ENCODE measurements at regions not wholly inside any gene's neighbourhood (a gene's known extent, or its start where the extent isn't known, plus 50 kb on each side); places are given as distances from the start of the nearest gene placed in this dataset.

GRCh38 chr16:55943267-55943666 lies 68.1 kb upstream of the CES5A start:
- 71% methylated on average over 3 of the region's 4 CpGs for WGBS (ENCODE audit: insufficient coverage)
- no peak for DNase-seq (ENCODE audit: low read depth in 4 of 6, low spot score in 6 of 6)
- peaks cover 4% of the 10 kb centered on the region for H3K9me3 ChIP-seq (ENCODE audit: control insufficient read depth, insufficient read depth, low read length)
- H3K4me3 ChIP-seq (ENCODE audit: low read depth, low read length): no peak overlapping the region
- H3K4me1 ChIP-seq (ENCODE audit: control insufficient read depth, insufficient read depth, low read length): peaks cover 4% of the 10 kb centered on the region
- no peak overlapping the region for H3K27ac ChIP-seq (ENCODE audit: low read depth, low read length)
- H3K36me3 ChIP-seq (ENCODE audit: control insufficient read depth, insufficient read depth, low read length): no peaks in the 10 kb centered on the region
- H3K27me3 ChIP-seq (ENCODE audit: control insufficient read depth, insufficient read depth, low read length): peaks cover 2% of the 10 kb centered on the region

- no peak overlapping the region for H3K4me3 ChIP-seq (ENCODE audit: low read depth, low read length)
- no peak for DNase-seq (ENCODE audit: low read depth in 4 of 6, low spot score in 6 of 6)
- WGBS (ENCODE audit: insufficient coverage): no CpG with 5 or more reads among the region's 3 CpGs
- peaks cover 2% of the 10 kb centered on the region for H3K27me3 ChIP-seq (ENCODE audit: control insufficient read depth, insufficient read depth, low read length)
- H3K36me3 ChIP-seq (ENCODE audit: control insufficient read depth, insufficient read depth, low read length): no peaks in the 10 kb centered on the region
- H3K9me3 ChIP-seq (ENCODE audit: control insufficient read depth, insufficient read depth, low read length): peaks cover 4% of the 10 kb centered on the region
- no peak overlapping the region for H3K27ac ChIP-seq (ENCODE audit: low read depth, low read length)
- peaks cover 4% of the 10 kb centered on the region for H3K4me1 ChIP-seq (ENCODE audit: control insufficient read depth, insufficient read depth, low read length)
Measured at GRCh38 chr16:55942821-55943220, 67.6 kb upstream of the CES5A start.

DNA sequence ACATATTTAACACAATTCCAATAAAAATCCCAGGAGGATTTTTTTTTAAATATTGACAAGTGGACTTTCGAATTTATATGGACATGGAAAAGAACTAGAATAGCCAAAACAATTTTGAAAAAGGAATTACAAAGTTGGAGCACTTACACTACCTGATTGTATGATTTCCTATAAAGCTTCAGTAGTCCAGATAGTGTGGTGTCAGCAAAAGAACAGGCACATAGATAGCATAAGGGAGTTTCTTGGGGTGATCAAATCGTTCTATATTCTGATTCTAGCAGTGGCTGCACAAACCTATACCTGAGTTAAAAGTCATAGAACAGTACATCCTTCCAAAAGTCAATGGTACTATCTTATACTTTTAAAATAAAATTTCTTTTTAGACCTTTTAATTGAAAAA lies 66.4 kb upstream of the CES5A start:
- no peaks in the 10 kb centered on the region for H3K27me3 ChIP-seq (ENCODE audit: control insufficient read depth, insufficient read depth, low read length)

DNA sequence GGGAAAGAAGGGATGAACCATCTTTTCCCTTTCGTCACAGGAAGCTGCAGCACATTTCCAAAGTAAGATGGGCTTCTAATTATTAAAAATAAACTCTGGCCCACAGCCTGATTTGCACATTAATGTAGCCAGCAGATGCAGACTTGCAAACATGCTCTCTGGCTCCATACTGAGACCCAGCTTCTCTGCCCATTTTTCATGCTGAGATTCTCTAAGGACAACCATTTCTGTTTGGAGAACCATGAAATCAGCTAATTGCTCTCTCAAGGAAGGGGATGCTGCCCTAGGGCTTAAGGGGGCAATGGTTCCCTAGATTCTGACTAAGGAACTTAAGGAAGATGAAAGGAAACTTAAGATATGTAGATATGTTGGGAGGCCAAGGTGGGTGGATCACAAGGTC lies 63.0 kb upstream of the CES5A start:
- no peak overlapping the region for H3K27ac ChIP-seq (ENCODE audit: low read depth, low read length)
- H3K4me1 ChIP-seq (ENCODE audit: control insufficient read depth, insufficient read depth, low read length): no peaks in the 10 kb centered on the region
- H3K9me3 ChIP-seq (ENCODE audit: control insufficient read depth, insufficient read depth, low read length): peaks cover 4% of the 10 kb centered on the region
- H3K27me3 ChIP-seq (ENCODE audit: control insufficient read depth, insufficient read depth, low read length): no peaks in the 10 kb centered on the region
- H3K36me3 ChIP-seq (ENCODE audit: control insufficient read depth, insufficient read depth, low read length): no peaks in the 10 kb centered on the region
- no peak overlapping the region for H3K4me3 ChIP-seq (ENCODE audit: low read depth, low read length)
- peak in 2 of 6 donors; percentile 28 to 56 for DNase-seq (ENCODE audit: low read depth in 4 of 6, low spot score in 6 of 6)
- WGBS (ENCODE audit: insufficient coverage): no CpG with 5 or more reads among the region's 1 CpG

More for the DNA sequence above, 66.4 kb upstream of the CES5A start:
- DNase-seq (ENCODE audit: low read depth in 4 of 6, low spot score in 6 of 6): no peak
- no peaks in the 10 kb centered on the region for H3K36me3 ChIP-seq (ENCODE audit: control insufficient read depth, insufficient read depth, low read length)
- no CpG with 5 or more reads among the region's 2 CpGs for WGBS (ENCODE audit: insufficient coverage)
- H3K4me1 ChIP-seq (ENCODE audit: control insufficient read depth, insufficient read depth, low read length): peaks cover 4% of the 10 kb centered on the region
- no peak overlapping the region for H3K27ac ChIP-seq (ENCODE audit: low read depth, low read length)
- no peak overlapping the region for H3K4me3 ChIP-seq (ENCODE audit: low read depth, low read length)
- peaks cover 4% of the 10 kb centered on the region for H3K9me3 ChIP-seq (ENCODE audit: control insufficient read depth, insufficient read depth, low read length)

DNA sequence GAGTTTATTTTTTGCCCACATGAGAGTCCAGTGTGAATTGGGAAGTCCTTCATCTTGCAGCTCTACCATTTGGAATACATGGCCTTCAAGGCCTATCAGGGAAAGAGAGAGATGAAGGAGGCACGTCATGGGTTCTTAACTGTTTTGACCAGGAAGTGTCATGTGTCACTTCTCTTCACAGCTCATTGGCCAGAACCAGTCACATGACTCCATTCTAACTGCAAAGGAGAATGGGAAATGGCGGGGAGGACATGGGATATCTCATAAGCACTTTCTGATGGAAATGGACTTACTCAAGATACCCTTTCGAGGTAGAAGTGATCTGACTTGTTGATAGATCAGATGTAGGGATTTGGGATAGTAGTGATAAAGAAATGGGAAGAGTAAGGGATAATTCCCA lies 57.9 kb upstream of the CES5A start:
- no peaks in the 10 kb centered on the region for H3K36me3 ChIP-seq (ENCODE audit: control insufficient read depth, insufficient read depth, low read length)
- no peaks in the 10 kb centered on the region for H3K27me3 ChIP-seq (ENCODE audit: control insufficient read depth, insufficient read depth, low read length)

DNA sequence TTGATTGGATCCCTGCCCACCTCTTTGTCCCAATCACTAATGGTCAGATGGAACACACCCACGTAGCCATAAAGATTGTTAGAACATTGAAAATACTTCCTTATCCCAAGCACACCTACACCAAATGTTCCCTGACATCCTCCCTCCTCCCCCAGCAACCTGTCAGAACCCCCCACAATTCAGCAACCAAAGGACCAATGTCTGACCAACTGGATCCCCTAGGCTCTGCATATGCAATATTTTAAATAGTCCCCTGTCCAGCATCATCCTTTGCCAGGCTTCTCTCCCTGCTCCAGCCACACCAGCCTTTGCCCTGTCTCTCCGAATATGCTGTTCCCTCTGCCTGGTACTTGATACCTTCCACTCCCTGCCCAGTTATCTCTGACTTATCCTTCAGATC lies 54.9 kb upstream of the CES5A start:
- no peaks in the 10 kb centered on the region for H3K9me3 ChIP-seq (ENCODE audit: control insufficient read depth, insufficient read depth, low read length)
- H3K27ac ChIP-seq (ENCODE audit: low read depth, low read length): no peak overlapping the region
- H3K4me3 ChIP-seq (ENCODE audit: low read depth, low read length): no peak overlapping the region
- no peaks in the 10 kb centered on the region for H3K4me1 ChIP-seq (ENCODE audit: control insufficient read depth, insufficient read depth, low read length)
- no peak for DNase-seq (ENCODE audit: low read depth in 4 of 6, low spot score in 6 of 6)
- H3K27me3 ChIP-seq (ENCODE audit: control insufficient read depth, insufficient read depth, low read length): no peaks in the 10 kb centered on the region
- WGBS (ENCODE audit: insufficient coverage): 83% methylated on average over 1 of the region's 2 CpGs
- H3K36me3 ChIP-seq (ENCODE audit: control insufficient read depth, insufficient read depth, low read length): no peaks in the 10 kb centered on the region

More for the DNA sequence above, 57.9 kb upstream of the CES5A start:
- Histone ChIP-seq H3K27ac (ENCODE audit: low read depth, low read length) (no peak overlapping the region), H3K4me3 (ENCODE audit: low read depth, low read length) (no peak overlapping the region), H3K4me1 (ENCODE audit: control insufficient read depth, insufficient read depth, low read length) (no peaks in the 10 kb centered on the region), H3K9me3 (ENCODE audit: control insufficient read depth, insufficient read depth, low read length) (no peaks in the 10 kb centered on the region)
- DNase-seq (ENCODE audit: low read depth in 4 of 6, low spot score in 6 of 6): no peak
- 83% methylated on average over 1 of the region's 3 CpGs for WGBS (ENCODE audit: insufficient coverage)

- no peaks in the 10 kb centered on the region for H3K27me3 ChIP-seq (ENCODE audit: control insufficient read depth, insufficient read depth, low read length)
- peak in 1 of 6 donors; percentile 86 for DNase-seq (ENCODE audit: low read depth in 4 of 6, low spot score in 6 of 6)
- WGBS (ENCODE audit: insufficient coverage): 83% methylated on average over 6 of the region's 8 CpGs
- H3K4me1 ChIP-seq (ENCODE audit: control insufficient read depth, insufficient read depth, low read length): no peaks in the 10 kb centered on the region
- no peak overlapping the region for H3K27ac ChIP-seq (ENCODE audit: low read depth, low read length)
- no peak overlapping the region for H3K4me3 ChIP-seq (ENCODE audit: low read depth, low read length)
- H3K36me3 ChIP-seq (ENCODE audit: control insufficient read depth, insufficient read depth, low read length): no peaks in the 10 kb centered on the region
- H3K9me3 ChIP-seq (ENCODE audit: control insufficient read depth, insufficient read depth, low read length): no peaks in the 10 kb centered on the region
Measured at GRCh38 chr16:55929181-55929580, 54.0 kb upstream of the CES5A start.

GRCh38 chr16:55925242-55925641 lies 50.1 kb upstream of the CES5A start:
- Histone ChIP-seq H3K27me3 (ENCODE audit: control insufficient read depth, insufficient read depth, low read length) (no peaks in the 10 kb centered on the region), H3K36me3 (ENCODE audit: control insufficient read depth, insufficient read depth, low read length) (no peaks in the 10 kb centered on the region), H3K9me3 (ENCODE audit: control insufficient read depth, insufficient read depth, low read length) (no peaks in the 10 kb centered on the region), H3K4me3 (ENCODE audit: low read depth, low read length) (no peak overlapping the region), H3K4me1 (ENCODE audit: control insufficient read depth, insufficient read depth, low read length) (no peaks in the 10 kb centered on the region), H3K27ac (ENCODE audit: low read depth, low read length) (no peak overlapping the region)
- WGBS (ENCODE audit: insufficient coverage): 60% methylated on average over 1 of the region's 3 CpGs
- peak in 1 of 6 donors; percentile 82 for DNase-seq (ENCODE audit: low read depth in 4 of 6, low spot score in 6 of 6)
